ENCODE measurements at regions not wholly inside any gene's neighbourhood (a gene's known extent, or its start where the extent isn't known, plus 50 kb on each side); places are given as distances from the start of the nearest gene placed in this dataset.

DNA sequence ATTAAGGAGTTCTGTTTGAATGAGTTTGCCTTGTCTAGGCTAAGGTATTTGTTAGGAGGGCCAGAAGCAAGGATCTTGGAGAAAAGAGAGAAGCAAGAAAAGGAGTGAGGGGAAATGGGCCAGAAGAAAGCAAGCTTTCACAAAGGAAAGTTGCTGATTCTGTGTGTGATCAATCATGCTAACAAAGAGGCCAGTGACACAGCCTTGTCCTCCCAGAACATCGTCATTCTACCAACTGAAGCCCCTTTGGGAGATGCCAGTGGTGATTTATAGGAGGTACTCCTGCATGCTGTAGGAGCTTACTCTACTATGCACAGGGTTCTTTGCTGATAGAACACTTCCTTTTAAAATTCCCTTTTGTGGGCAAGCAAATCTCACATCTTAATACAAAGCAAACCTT, 449.2 kb upstream of the SPRED2 start:
- DNase-seq = no peak
- H3K27ac ChIP-seq = no peak overlapping the region
- no peak overlapping the region for H3K4me3 ChIP-seq (ENCODE audit: low read depth, low read length)
- no peaks in the 10 kb centered on the region for H3K27me3 ChIP-seq (replicated peaks)
- in situ Hi-C loops (cut with HindIII; ENCODE audit: low pct_ligation_motif_present, low sequenced_read_pairs) = no loop called here
- H3K36me3 ChIP-seq (replicated peaks) = no peaks in the 10 kb centered on the region
- TF ChIP-seq, protein P1, sequence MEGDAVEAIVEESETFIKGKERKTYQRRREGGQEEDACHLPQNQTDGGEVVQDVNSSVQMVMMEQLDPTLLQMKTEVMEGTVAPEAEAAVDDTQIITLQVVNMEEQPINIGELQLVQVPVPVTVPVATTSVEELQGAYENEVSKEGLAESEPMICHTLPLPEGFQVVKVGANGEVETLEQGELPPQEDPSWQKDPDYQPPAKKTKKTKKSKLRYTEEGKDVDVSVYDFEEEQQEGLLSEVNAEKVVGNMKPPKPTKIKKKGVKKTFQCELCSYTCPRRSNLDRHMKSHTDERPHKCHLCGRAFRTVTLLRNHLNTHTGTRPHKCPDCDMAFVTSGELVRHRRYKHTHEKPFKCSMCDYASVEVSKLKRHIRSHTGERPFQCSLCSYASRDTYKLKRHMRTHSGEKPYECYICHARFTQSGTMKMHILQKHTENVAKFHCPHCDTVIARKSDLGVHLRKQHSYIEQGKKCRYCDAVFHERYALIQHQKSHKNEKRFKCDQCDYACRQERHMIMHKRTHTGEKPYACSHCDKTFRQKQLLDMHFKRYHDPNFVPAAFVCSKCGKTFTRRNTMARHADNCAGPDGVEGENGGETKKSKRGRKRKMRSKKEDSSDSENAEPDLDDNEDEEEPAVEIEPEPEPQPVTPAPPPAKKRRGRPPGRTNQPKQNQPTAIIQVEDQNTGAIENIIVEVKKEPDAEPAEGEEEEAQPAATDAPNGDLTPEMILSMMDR (IDR thresholded peaks at IDR 0.05; ENCODE audit: low read depth, low read length, missing control alignments) = no peak

DNA sequence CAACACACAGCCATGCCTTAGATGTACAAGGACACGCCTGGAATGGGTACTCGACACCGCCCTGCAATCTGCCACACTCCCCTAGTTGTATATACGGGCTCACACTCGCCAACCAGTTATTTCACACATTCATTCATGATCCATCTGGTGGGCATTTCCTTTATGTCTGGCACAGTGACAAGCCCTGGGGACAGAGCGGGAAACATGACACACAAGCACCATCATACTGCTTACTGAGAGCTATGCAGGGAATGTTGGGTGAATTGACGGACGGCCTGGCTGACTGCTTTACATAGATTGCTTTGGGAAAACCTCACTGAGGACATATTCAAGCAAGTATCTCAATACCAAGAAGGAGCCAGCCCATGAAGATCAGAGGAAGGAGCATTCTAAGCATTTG, 448.0 kb upstream of the SPRED2 start:
- H3K27me3 ChIP-seq (replicated peaks) = no peaks in the 10 kb centered on the region
- H3K27ac ChIP-seq = no peak overlapping the region
- TF ChIP-seq, protein P1 (IDR thresholded peaks at IDR 0.05; ENCODE audit: low read depth, low read length, missing control alignments) = no peak
- in situ Hi-C loops (cut with HindIII; ENCODE audit: low pct_ligation_motif_present, low sequenced_read_pairs) = no loop called here
- no peak for DNase-seq
- no peak overlapping the region for H3K4me3 ChIP-seq (ENCODE audit: low read depth, low read length)
- no peaks in the 10 kb centered on the region for H3K36me3 ChIP-seq (replicated peaks)

DNA sequence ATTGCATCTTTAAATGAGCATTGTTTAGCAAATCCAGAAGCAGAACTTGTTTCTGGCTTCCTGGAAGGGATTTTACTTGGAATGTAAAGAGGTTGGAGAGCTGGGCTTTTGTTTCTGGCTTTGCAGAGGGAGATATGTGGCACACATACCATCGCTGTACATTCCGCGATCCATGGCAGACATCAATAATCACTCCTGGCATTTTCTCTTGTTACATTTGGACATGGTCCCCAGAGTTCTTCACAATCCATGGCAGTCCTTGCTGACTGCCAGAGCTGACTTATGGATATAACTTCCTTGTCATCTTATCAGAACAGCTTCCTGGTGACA, 445.6 kb upstream of the SPRED2 start:
- Histone ChIP-seq H3K4me3 (ENCODE audit: low read depth, low read length) (no peak overlapping the region), H3K27me3 (replicated peaks) (no peaks in the 10 kb centered on the region), H3K27ac (no peak overlapping the region), H3K36me3 (replicated peaks) (no peaks in the 10 kb centered on the region)
- in situ Hi-C loops (cut with HindIII; ENCODE audit: low pct_ligation_motif_present, low sequenced_read_pairs) = no loop called here
- no peak for DNase-seq
- TF ChIP-seq, protein P1 (IDR thresholded peaks at IDR 0.05; ENCODE audit: low read depth, low read length, missing control alignments) = no peak

DNA sequence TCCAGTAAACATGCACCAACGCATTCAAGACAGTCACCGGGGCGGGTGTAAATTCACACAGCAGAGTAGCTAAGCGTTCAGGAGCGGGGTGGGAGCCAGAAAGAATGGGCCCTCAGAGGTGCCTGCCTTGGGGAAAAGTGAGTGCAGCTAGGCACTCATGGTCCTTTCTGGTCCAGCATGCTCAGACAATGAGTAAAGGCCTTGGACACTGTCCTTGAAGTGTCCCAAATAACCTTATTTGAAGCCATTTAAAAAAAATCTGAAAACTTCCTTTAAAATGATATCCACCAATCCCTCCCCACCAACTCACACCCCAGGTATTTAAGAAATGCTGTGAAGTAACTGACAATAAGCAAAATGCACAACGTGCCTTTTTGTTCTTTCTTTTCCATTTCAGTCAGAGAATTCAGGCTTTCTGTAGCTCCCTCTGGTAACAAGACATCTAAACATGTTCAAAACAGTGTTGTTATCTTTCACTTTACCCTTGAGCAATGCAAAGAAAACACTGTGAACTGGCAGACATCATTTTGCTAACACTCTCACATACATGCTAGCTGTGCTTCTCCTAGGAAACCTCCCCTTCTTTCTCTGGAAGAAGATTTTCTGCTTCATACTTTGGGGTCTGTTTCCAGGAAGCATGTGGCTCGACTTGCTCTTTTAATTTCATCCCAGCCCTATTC, 445.1 kb upstream of the SPRED2 start:
- H3K27ac ChIP-seq = no peak overlapping the region
- no peak for DNase-seq
- in situ Hi-C loops (cut with HindIII; ENCODE audit: low pct_ligation_motif_present, low sequenced_read_pairs) = no loop called here

DNA sequence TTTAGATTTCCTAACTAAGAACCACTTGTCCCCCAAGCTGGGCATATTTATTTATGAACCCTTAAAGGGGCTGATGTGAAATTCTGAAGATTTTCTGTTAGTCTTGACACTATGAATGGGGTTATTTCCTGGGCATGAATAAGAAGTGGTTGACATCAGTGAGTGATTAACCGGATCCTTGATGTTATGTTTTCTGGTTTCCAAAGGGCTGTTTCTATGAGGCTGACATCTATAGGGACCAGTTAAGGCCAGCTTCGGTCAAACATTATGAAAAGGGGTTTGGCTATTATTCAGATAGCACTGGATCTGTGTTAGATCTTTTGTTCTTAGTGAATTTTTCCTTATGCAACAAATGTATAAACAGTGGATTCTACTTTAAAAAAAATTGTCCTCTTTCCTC, 443.7 kb upstream of the SPRED2 start:
- TF ChIP-seq, protein P1 (IDR thresholded peaks at IDR 0.05; ENCODE audit: low read depth, low read length, missing control alignments) = no peak
- Histone ChIP-seq H3K27me3 (replicated peaks) (no peaks in the 10 kb centered on the region), H3K4me3 (ENCODE audit: low read depth, low read length) (no peak overlapping the region), H3K27ac (no peak overlapping the region), H3K36me3 (replicated peaks) (no peaks in the 10 kb centered on the region)
- DNase-seq = no peak
- in situ Hi-C loops (cut with HindIII; ENCODE audit: low pct_ligation_motif_present, low sequenced_read_pairs) = no loop called here

More for the DNA sequence above, 445.1 kb upstream of the SPRED2 start:
- H3K36me3 ChIP-seq (replicated peaks) = no peaks in the 10 kb centered on the region
- H3K27me3 ChIP-seq (replicated peaks) = no peaks in the 10 kb centered on the region
- TF ChIP-seq, protein P1 (IDR thresholded peaks at IDR 0.05; ENCODE audit: low read depth, low read length, missing control alignments) = no peak
- H3K4me3 ChIP-seq (ENCODE audit: low read depth, low read length) = no peak overlapping the region

DNA sequence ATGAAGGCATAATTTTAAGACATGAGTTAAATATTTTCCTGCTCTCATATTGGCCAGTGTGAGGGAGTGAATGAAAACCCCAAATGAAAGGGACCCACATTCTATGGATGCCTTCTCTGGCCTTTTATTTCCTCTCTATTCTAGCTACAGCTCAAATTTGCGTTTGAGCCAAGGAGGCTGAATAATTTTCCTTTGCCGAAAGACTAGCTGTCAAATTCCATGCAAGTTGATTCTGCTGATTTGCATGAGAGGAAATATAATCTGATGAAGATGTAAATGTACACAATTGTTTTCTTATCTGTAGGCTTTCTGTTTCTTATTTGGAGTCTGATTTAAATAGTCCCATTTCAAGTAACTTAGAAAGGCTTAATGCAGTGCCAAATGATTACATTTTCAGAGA, 438.4 kb upstream of the SPRED2 start:
- H3K27me3 ChIP-seq (replicated peaks) = no peaks in the 10 kb centered on the region
- H3K4me3 ChIP-seq (ENCODE audit: low read depth, low read length) = no peak overlapping the region
- no peak for DNase-seq
- H3K36me3 ChIP-seq (replicated peaks) = no peaks in the 10 kb centered on the region
- TF ChIP-seq, protein P1 (IDR thresholded peaks at IDR 0.05; ENCODE audit: low read depth, low read length, missing control alignments) = no peak
- in situ Hi-C loops (cut with HindIII; ENCODE audit: low pct_ligation_motif_present, low sequenced_read_pairs) = no loop called here
- no peak overlapping the region for H3K27ac ChIP-seq
